H1 (cell line): ENCODE measurements at regions not wholly inside any gene's neighbourhood (a gene's known extent, or its start where the extent isn't known, plus 50 kb on each side); places are given as distances from the start of the nearest gene placed in this dataset.

Source experiments
- BCL11A ChIP-seq, 2 experiments: IDR thresholded peaks; one replicate each; pipeline ENCODE4 v1.6.1; 2011; ENCODE audit warnings: low read depth in 2 of 2, low read length in 2 of 2, mild to moderate bottlenecking in 2 of 2
- CHD2 ChIP-seq: IDR thresholded peaks from 2 replicates; pipeline ENCODE4 v1.6.1; 2012; ENCODE audit warnings: low read length, improper control_type of control experiment
- CTCF ChIP-seq, 3 experiments: IDR thresholded peaks; 1 replicate in 2 of 3; 2 replicates in 1 of 3; pipeline versions ENCODE4 v1.5.1 to v1.6.1; 2011; ENCODE audit warnings: low read length in 3 of 3, mild to moderate bottlenecking in 3 of 3, inconsistent platforms in 2 of 3, low read depth in 1 of 3, moderate library complexity in 1 of 3; ENCODE audit not compliant: insufficient read depth in 1 of 3; ENCODE audit errors: control extremely low read depth in 1 of 3
- EGR1 ChIP-seq: IDR thresholded peaks from 2 replicates; pipeline ENCODE4 v1.6.1; 2011; ENCODE audit warnings: low read depth, low read length, borderline replicate concordance
- FOSL1 ChIP-seq: IDR thresholded peaks from 2 replicates; pipeline ENCODE4 v1.6.1; 2011; ENCODE audit warnings: mild to moderate bottlenecking, low read depth, low read length, moderate library complexity; ENCODE audit not compliant: insufficient read depth
- KDM5A ChIP-seq: fragments of 200-600 bp; IDR thresholded peaks from 2 replicates; pipeline ENCODE4 v1.7.1; 2012; ENCODE audit warnings: mild to moderate bottlenecking, low read length, inconsistent platforms, mixed read lengths
- POLR2A ChIP-seq, 2 experiments: IDR thresholded peaks; 1 replicate in 1 of 2; 2 replicates in 1 of 2; pipeline ENCODE4 v1.6.1; 2011; ENCODE audit warnings: low read depth in 2 of 2, low read length in 2 of 2, mild to moderate bottlenecking in 2 of 2; ENCODE audit errors: control extremely low read depth in 1 of 2
- SIN3A ChIP-seq, 2 experiments: IDR thresholded peaks in 1 of 2; conservative IDR thresholded peaks in 1 of 2; 2 replicates each; pipeline ENCODE4 v1.6.1; 2011 to 2012; ENCODE audit warnings: low read length in 2 of 2, improper control_type of control experiment in 1 of 2, low read depth in 1 of 2, mild to moderate bottlenecking in 1 of 2
- SP1 ChIP-seq: IDR thresholded peaks from 2 replicates; pipeline ENCODE4 v1.6.1; 2011; ENCODE audit warnings: low read depth, low read length
- TBP ChIP-seq: IDR thresholded peaks from 2 replicates; pipeline ENCODE4 v1.6.1; 2011; ENCODE audit warnings: low read depth, low read length, improper control_type of control experiment

GRCh38 chr2:41695198-41696113 is 352.4 kb upstream of the PKDCC start:
- TF ChIP-seq EGR1 (no peak), FOSL1 (no peak), CTCF (IDR thresholded peaks at IDR 0.05; ENCODE audit: control extremely low read depth in 1 of 3, insufficient read depth in 1 of 3, low read depth in 1 of 3, low read length in 3 of 3) (peak; percentile 5 to 37 (median 26); a peak in 3 of 4 replicates), SP1 (no peak), TBP (no peak), CHD2 (no peak), KDM5A (no peak), BCL11A (IDR thresholded peaks at IDR 0.05; ENCODE audit: low read depth in 2 of 2, low read length in 2 of 2) (no peak), SIN3A (conservative IDR thresholded peaks at IDR 0.05 in 1 of 2, IDR thresholded peaks at IDR 0.05 in 1 of 2; ENCODE audit: low read depth in 1 of 2, low read length in 2 of 2) (no peak), POLR2A (IDR thresholded peaks at IDR 0.05; ENCODE audit: control extremely low read depth in 1 of 2, low read depth in 2 of 2, low read length in 2 of 2) (no peak)
